GM12878 (cell line): ENCODE measurements at regions not wholly inside any gene's neighbourhood (a gene's known extent, or its start where the extent isn't known, plus 50 kb on each side); places are given as distances from the start of the nearest gene placed in this dataset.

Source experiments
- ATAC-seq: fragments of 200-7000 bp; cut with Tn5 transposase; 3 replicates; pipeline ENCODE4 v1.9.1; 2020; ENCODE audit warnings: mild to moderate bottlenecking, moderate library complexity
- BruUV-seq: library from RNA; stranded (reverse); fragments of 400-500 nt; replicated peaks from 2 replicates; lab custom pipeline; 2021; lab: Mats Ljungman, UMichigan
- CTCF ChIA-PET: fragments of 300-600 bp; sonication (Branson Sonifier 250); formaldehyde crosslinking; extraction: SDS; loops from one replicate; lab custom pipeline; 2021; ENCODE audit warnings: inconsistent platforms; lab: Yijun Ruan, JAX
- POLR2A ChIA-PET: fragments of 350-600 bp; formaldehyde crosslinking; extraction: SDS; loops from one replicate; lab custom pipeline; 2021; ENCODE audit warnings: inconsistent platforms; lab: Charles Lee
- RAD21 ChIA-PET: fragments of 300-600 bp; sonication (Branson Sonifier 250); formaldehyde crosslinking; loops from one replicate; lab custom pipeline; 2023; ENCODE audit warnings: antibody characterized with exemption; ENCODE audit not compliant: unreplicated experiment; lab: Charles Lee
- SMC1A ChIA-PET: fragments of 300-600 bp; sonication (Branson Sonifier 250); formaldehyde crosslinking; loops from one replicate; lab custom pipeline; 2023; ENCODE audit not compliant: unreplicated experiment, uncharacterized antibody; lab: Charles Lee
- DNase-seq: peaks from one replicate; pipeline ENCODE4 v3.0.0-alpha.2; 2011; ENCODE audit warnings: low read depth, low spot score
- FAIRE-seq: peaks from 3 replicates; lab custom pipeline; 2011; peaks lifted over from hg19 to GRCh38; lab: Jason Lieb, UNC
- H2AFZ ChIP-seq: 2 replicates; pipeline ENCODE4 v1.6.0; 2011; ENCODE audit warnings: low read depth, low read length, control low read depth; ENCODE audit not compliant: control insufficient read depth
- H3K27ac ChIP-seq: 2 replicates; pipeline ENCODE4 v1.5.1; 2011; ENCODE audit warnings: control low read depth; ENCODE audit not compliant: control insufficient read depth, insufficient read depth
- H3K27me3 ChIP-seq, 2 experiments: replicated peaks in 1 of 2; 2 replicates each; pipeline versions ENCODE4 v1.6.0 to v1.6.1; 2011; ENCODE audit warnings: low read length in 1 of 2; ENCODE audit not compliant: control insufficient read depth in 2 of 2, insufficient read depth in 2 of 2
- H3K36me3 ChIP-seq, 2 experiments: 2 replicates each; pipeline ENCODE4 v1.5.1; 2011; ENCODE audit warnings: low read length in 1 of 2; ENCODE audit not compliant: control insufficient read depth in 2 of 2, insufficient read depth in 2 of 2
- H3K4me1 ChIP-seq: 2 replicates; pipeline ENCODE4 v1.6.1; 2011; ENCODE audit warnings: mild to moderate bottlenecking, low read length, moderate library complexity, mixed read lengths; ENCODE audit not compliant: control insufficient read depth, insufficient read depth
- H3K4me2 ChIP-seq: 2 replicates; pipeline ENCODE4 v1.6.0; 2011; ENCODE audit warnings: control low read depth; ENCODE audit not compliant: control insufficient read depth, insufficient read depth
- H3K4me3 ChIP-seq: fragments of 200-600 bp; sonication (generic); 2 replicates; pipeline ENCODE4 v1.5.1; 2016
- H3K79me2 ChIP-seq: 2 replicates; pipeline ENCODE4 v1.6.0; 2011; ENCODE audit warnings: low read length; ENCODE audit not compliant: control insufficient read depth, insufficient read depth
- H3K9ac ChIP-seq: 2 replicates; pipeline ENCODE4 v1.8.0; 2011; ENCODE audit warnings: low read length, control low read depth, mixed read lengths; ENCODE audit not compliant: control insufficient read depth, insufficient read depth
- H3K9me3 ChIP-seq: replicated peaks from 3 replicates; pipeline ENCODE4 v1.5.1; 2011; ENCODE audit warnings: mild to moderate bottlenecking, low read length; ENCODE audit not compliant: control insufficient read depth, insufficient read depth
- H4K20me1 ChIP-seq: 2 replicates; pipeline ENCODE4 v1.6.0; 2011; ENCODE audit not compliant: control insufficient read depth, insufficient read depth
- BACH1 ChIP-seq: fragments of 450-650 bp; IDR thresholded peaks from 2 replicates; pipeline ENCODE4 v1.6.1; 2017; ENCODE audit warnings: mild to moderate bottlenecking, borderline replicate concordance
- CHD2 ChIP-seq: IDR thresholded peaks from 2 replicates; pipeline ENCODE4 v1.6.1; 2011; ENCODE audit warnings: low read depth, low read length, improper control_type of control experiment, borderline replicate concordance
- EED ChIP-seq: sonication (generic); IDR thresholded peaks from 2 replicates; pipeline ENCODE4 v1.6.1; 2016; ENCODE audit warnings: antibody characterized with exemption, low read depth
- ESRRA ChIP-seq: IDR thresholded peaks from 2 replicates; pipeline ENCODE4 v1.6.1; 2012; ENCODE audit warnings: mild to moderate bottlenecking, low read length, improper control_type of control experiment
- KAT2A ChIP-seq: conservative IDR thresholded peaks from 2 replicates; pipeline ENCODE4 v1.6.1; 2011; ENCODE audit warnings: low read depth, low read length; ENCODE audit not compliant: control insufficient read depth
- MEF2B ChIP-seq: fragments of 450-650 bp; IDR thresholded peaks from 2 replicates; pipeline ENCODE4 v1.6.1; 2018; ENCODE audit warnings: mild to moderate bottlenecking, moderate library complexity; ENCODE audit not compliant: partially characterized antibody, poor library complexity, severe bottlenecking
- NR2F1 ChIP-seq: fragments of 450-650 bp; conservative IDR thresholded peaks from 2 replicates; pipeline ENCODE4 v1.6.1; 2017; ENCODE audit warnings: mild to moderate bottlenecking
- POLR2AphosphoS2 ChIP-seq: IDR thresholded peaks from 2 replicates; pipeline ENCODE4 v1.6.1; 2011; ENCODE audit warnings: low read depth, mild to moderate bottlenecking, low read length, improper control_type of control experiment, moderate library complexity
- RAD21 ChIP-seq: IDR thresholded peaks from 2 replicates; pipeline ENCODE4 v1.6.1; 2011; ENCODE audit warnings: mild to moderate bottlenecking, low read depth, low read length, moderate library complexity; ENCODE audit not compliant: insufficient read depth
- RELA ChIP-seq: fragments of 450-650 bp; IDR thresholded peaks from 2 replicates; pipeline ENCODE4 v1.8.0; 2014; ENCODE audit warnings: borderline replicate concordance; ENCODE audit not compliant: partially characterized antibody
- SIN3A ChIP-seq: IDR thresholded peaks from 2 replicates; pipeline ENCODE4 v1.6.1; 2012; ENCODE audit warnings: low read depth, low read length, improper control_type of control experiment
- YBX1 ChIP-seq: fragments of 450-650 bp; IDR thresholded peaks from 2 replicates; pipeline ENCODE4 v1.6.1; 2016; ENCODE audit warnings: antibody characterized with exemption
- YY1 ChIP-seq: IDR thresholded peaks from 2 replicates; pipeline ENCODE4 v1.6.1; 2011; ENCODE audit warnings: low read depth, mild to moderate bottlenecking, low read length
- WGBS: methylation state at CpG from one replicate; pipeline ENCODE4 v1.1.6; 2016; ENCODE audit warnings: low lambda C conversion rate; ENCODE audit not compliant: insufficient replicate concordance, insufficient coverage; ENCODE audit errors: missing lambda C conversion rate; 5-methylcytosine and 5-hydroxymethylcytosine counted together
- in situ Hi-C: fragments of 300-500 bp; cut with MboI; formaldehyde crosslinking; loops from 9 replicates; pipeline ENCODE4 v1.14.3; 2018; ENCODE audit warnings: mixed read lengths
- intact Hi-C: fragments of 100-400 bp; cut with micrococcal nuclease; formaldehyde crosslinking; loops from one replicate; pipeline ENCODE4 v1.14.2; 2022; ENCODE audit not compliant: unreplicated experiment
- TF ChIP-seq, protein P1 (sequence below): IDR thresholded peaks from 2 replicates; pipeline ENCODE4 v1.6.1; 2012; ENCODE audit warnings: mild to moderate bottlenecking, low read depth, low read length
- TF ChIP-seq, protein P2 (sequence below): IDR thresholded peaks from 2 replicates; pipeline ENCODE4 v1.6.1; 2011; ENCODE audit warnings: low read depth, low read length, improper control_type of control experiment, borderline replicate concordance

DNA sequence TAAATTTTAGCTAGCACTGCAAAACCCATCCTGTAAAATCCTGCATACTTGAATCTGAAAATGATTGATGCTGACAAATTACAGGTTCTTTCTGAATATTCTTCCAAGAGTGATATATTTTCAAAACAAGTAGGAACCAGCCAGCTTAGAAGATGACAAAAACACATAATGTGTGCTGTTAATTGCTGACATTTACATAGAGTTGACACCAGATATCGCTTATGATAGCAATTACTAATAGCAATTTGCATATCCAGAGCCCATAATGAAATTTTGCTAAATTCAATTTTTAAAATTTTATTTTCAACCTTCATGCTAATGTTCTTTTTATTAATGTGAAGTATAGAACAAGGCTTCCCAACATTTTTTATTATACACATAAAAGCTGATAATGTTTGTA, 284.5 kb downstream of the SEC23A start:
- FAIRE-seq (no peak), ATAC-seq (no peak), DNase-seq (no peak)
- BruUV-seq, result no TSS peak
- Histone ChIP-seq H3K79me2 (no peaks in the 10 kb centered on the region), H3K9me3 (no peaks in the 10 kb centered on the region), H3K4me2 (no peak overlapping the region), H3K27me3 (no peaks in the 10 kb centered on the region), H3K36me3 (no peaks in the 10 kb centered on the region), H3K4me3 (no peak overlapping the region), H4K20me1 (no peaks in the 10 kb centered on the region), H3K4me1 (no peaks in the 10 kb centered on the region), H3K9ac (no peak overlapping the region), H3K27ac (no peak overlapping the region), H2AFZ (no peak overlapping the region)
- ChIA-PET CTCF (no interaction called here), SMC1A (no interaction called here), POLR2A (no interaction called here), RAD21 (no interaction called here)
- TF ChIP-seq YBX1, result no peak
- TF ChIP-seq NR2F1, result no peak
- no peak for TF ChIP-seq SIN3A
- no peak for TF ChIP-seq ESRRA
- no peak for TF ChIP-seq RAD21
- TF ChIP-seq KAT2A, result no peak
- 0% methylated on average over 1 of the region's 1 CpG for WGBS
- in situ Hi-C loops, result no loop called here
- intact Hi-C loops, result no loop called here

DNA sequence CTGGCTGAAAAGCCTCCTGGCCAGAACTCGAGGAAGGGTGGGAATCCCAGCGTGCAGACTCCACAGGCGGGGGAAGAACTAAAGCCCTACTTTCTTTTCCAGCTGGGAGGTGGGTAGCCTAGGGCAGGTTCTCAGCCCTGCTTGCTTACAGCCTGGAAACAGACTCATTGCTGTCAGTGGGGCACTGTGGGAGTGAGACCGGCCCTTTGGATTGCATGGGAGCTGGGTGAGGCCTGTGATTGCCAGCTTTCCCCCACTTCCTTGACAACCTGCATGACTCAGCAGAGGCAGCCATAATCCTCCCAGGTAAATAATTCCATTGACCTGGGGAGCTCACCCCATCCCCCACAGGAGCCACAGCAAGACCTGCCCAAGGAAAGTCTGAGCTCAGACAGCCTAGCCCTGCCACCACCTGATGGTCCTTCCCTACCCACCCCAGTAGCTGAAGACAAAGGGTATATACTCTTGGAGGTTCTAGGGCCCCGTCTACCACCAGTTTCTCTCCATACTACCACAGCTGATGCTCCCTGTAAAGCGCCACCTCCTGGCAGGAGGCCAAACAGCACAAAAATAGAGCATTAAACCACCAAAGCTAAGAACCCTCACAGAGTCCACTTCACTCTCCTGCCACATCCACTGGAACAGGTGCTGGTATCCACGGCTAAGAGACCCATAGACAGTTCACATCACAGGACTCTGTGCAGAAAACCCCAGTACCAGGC, 294.1 kb downstream of the SEC23A start:
- in situ Hi-C loops, result no loop called here
- Histone ChIP-seq H3K9me3 (no peaks in the 10 kb centered on the region), H3K4me3 (no peak overlapping the region), H2AFZ (no peak overlapping the region), H3K36me3 (no peaks in the 10 kb centered on the region), H3K4me2 (no peak overlapping the region), H3K4me1 (no peaks in the 10 kb centered on the region), H3K27ac (no peak overlapping the region), H3K27me3 (no peaks in the 10 kb centered on the region), H3K79me2 (no peaks in the 10 kb centered on the region), H4K20me1 (no peaks in the 10 kb centered on the region), H3K9ac (no peak overlapping the region)
- no TSS peak for BruUV-seq
- 40% methylated on average over 7 of the region's 7 CpGs for WGBS
- ChIA-PET SMC1A (interaction anchor here (0.6 kb wide), 1 partner anchor 517 kb away, joined by 3 read pairs; no protein-coding TSS in a partner anchor), POLR2A (no interaction called here), RAD21 (no interaction called here), CTCF (no interaction called here)
- no peak for ATAC-seq
- no peak for DNase-seq
- FAIRE-seq, result no peak
- intact Hi-C loops, result no loop called here
- TF ChIP-seq BACH1, result no peak
- no peak for TF ChIP-seq POLR2AphosphoS2
- no peak for TF ChIP-seq MEF2B
- TF ChIP-seq, protein P1, sequence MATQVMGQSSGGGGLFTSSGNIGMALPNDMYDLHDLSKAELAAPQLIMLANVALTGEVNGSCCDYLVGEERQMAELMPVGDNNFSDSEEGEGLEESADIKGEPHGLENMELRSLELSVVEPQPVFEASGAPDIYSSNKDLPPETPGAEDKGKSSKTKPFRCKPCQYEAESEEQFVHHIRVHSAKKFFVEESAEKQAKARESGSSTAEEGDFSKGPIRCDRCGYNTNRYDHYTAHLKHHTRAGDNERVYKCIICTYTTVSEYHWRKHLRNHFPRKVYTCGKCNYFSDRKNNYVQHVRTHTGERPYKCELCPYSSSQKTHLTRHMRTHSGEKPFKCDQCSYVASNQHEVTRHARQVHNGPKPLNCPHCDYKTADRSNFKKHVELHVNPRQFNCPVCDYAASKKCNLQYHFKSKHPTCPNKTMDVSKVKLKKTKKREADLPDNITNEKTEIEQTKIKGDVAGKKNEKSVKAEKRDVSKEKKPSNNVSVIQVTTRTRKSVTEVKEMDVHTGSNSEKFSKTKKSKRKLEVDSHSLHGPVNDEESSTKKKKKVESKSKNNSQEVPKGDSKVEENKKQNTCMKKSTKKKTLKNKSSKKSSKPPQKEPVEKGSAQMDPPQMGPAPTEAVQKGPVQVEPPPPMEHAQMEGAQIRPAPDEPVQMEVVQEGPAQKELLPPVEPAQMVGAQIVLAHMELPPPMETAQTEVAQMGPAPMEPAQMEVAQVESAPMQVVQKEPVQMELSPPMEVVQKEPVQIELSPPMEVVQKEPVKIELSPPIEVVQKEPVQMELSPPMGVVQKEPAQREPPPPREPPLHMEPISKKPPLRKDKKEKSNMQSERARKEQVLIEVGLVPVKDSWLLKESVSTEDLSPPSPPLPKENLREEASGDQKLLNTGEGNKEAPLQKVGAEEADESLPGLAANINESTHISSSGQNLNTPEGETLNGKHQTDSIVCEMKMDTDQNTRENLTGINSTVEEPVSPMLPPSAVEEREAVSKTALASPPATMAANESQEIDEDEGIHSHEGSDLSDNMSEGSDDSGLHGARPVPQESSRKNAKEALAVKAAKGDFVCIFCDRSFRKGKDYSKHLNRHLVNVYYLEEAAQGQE, result no peak
- TF ChIP-seq CHD2, result no peak
- no peak for TF ChIP-seq RELA
- no peak for TF ChIP-seq YY1
- TF ChIP-seq, protein P2, sequence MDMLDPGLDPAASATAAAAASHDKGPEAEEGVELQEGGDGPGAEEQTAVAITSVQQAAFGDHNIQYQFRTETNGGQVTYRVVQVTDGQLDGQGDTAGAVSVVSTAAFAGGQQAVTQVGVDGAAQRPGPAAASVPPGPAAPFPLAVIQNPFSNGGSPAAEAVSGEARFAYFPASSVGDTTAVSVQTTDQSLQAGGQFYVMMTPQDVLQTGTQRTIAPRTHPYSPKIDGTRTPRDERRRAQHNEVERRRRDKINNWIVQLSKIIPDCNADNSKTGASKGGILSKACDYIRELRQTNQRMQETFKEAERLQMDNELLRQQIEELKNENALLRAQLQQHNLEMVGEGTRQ, result no peak
- no peak for TF ChIP-seq EED
